Activated T-helper 1 cell treated with Interleukin-2 at 50 U/mL for 16 hours (primary cell): ENCODE measurements at regions not wholly inside any gene's neighbourhood (a gene's known extent, or its start where the extent isn't known, plus 50 kb on each side); places are given as distances from the start of the nearest gene placed in this dataset.

ENCODE experiments used
- DNase-seq: peaks from one replicate; pipeline ENCODE4 v3.0.0-alpha.2; 2020; ENCODE audit warnings: low read depth

DNA sequence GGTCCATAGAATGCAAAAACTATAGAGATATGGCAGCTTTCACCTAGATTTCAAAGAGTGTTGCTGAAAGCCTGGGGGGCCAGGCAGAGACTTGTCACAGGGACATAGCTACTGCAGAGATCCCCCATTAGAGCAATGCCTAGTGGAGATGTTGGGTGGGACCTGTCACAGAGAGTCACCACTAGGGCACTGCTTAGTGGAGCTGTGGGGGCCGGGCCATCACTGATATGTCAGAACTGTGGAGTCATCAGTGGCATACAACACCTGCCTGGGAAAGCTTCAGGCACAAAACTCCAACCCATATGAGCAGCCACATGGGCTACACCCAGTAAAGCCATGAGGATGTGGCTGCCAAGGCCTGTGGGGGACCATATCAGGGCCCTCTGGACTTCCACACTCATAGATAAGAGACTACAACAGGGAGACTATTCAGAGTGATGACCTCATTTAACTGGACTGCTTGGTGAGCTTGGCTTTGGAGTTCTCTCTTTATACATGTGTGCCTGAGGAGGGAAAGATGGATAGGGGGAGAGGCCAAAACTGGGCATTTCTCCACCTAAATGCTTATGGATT lies 176.3 kb downstream of the ZNF621 start:
- no peak for DNase-seq

DNA sequence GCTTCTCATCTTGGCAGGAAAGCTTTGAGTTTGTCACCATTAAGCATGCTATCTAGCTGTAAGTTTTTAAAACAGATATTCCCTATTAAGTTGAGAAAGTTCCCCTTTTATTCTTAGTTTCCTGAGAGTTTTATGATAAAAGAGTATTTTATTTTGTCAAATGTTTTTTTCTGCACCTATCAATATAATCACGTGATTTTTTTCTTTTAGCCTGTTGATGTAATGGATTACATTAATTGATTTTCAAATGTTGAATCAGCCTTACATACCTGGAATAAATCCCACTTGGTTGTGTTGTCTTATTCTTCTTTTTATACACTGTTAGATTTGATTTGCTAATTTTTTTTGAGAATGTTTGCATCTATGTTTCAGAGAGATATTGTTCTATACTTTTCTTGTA lies 179.5 kb downstream of the ZNF621 start:
- no peak for DNase-seq

- no peak for DNase-seq
These were observed 180.9 kb downstream of the ZNF621 start for GRCh38 chr3:40705663-40706062.

DNA sequence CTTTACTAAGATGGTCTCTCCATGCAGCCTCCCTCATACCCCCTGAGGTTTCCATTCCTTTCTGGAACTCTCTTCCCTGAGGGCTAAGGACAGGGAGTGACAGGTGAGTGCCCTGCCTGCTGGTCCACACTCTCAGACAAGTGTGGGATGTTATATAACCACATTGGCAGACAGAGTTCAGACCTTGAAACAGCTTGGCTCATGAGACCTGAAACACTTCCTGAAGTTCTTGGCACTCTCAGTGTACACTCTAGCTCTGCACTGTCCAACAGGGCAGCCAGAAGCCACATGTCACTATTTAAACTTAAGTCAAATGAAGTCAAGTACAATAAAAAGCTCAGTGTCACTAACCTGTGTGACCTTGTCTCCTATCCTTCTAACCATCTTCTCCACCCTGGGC lies 188.5 kb downstream of the ZNF621 start:
- DNase-seq, result no peak

DNA sequence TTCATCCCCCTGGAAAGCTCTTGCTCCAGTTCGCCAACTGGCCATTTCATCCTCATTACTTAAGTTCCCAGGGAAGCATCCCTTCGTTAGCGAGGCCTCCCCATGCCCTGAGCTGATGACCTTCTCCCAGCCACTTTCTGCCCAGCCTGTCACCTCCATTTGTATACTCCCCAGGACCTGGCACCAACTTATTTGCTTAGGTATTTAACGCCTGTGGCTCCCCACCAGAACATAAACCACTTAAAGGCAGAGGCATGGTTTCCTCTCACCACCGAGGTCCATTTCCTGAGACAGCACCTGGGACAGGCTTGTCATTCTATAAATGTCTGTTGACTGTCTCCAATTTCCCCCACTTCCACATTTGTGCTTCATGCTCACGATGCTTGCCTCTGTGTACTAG lies 189.0 kb downstream of the ZNF621 start:
- no peak for DNase-seq

DNA sequence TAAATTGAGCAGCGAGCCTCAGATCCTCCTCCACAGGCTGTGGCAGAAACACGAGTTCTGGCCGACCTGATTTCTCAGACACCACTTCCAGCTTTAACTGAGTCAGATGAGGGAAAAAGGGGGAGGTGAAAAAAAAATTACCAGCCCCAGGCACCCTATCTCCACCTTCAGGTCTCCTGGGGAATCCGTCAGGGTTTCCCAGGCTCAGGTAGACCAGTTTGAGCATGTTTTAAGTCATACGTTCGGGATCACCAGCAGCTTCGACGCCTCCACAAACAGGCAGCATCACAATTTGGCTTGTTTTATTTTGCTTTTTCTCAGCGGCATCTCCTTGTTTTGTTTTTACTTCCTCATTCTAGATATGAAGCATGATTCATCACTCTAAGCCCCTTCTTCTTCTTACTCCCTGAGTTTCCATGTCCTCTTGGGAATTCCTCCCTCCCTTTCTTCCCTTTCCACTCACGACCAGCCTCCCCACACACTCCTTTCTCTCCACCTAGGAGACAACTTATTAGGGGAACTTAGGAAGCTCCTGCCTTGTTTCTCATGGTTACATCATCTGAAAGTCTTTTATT lies 190.1 kb downstream of the ZNF621 start:
- DNase-seq, result no peak

DNA sequence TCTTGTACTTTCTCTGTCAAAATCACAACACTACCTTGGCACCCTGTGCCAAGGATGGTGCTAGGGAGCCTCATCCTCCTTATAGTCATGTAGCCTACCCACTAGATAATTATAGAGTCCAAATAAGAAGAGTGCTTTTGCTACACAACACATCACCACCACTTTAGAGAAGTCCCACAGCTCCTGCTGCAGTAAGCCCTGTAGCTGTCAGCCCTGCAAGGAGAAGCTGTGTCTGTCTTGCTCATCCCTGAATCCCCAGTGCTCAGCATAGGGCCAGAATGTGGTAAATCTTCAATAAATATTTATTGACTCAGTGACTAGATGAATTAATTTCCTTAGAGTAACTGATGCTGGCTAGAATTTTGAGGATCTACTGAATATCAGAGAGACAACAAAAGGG lies 190.8 kb downstream of the ZNF621 start:
- no peak for DNase-seq

- no peak for DNase-seq
These were observed 192.7 kb downstream of the ZNF621 start for GRCh38 chr3:40717471-40717870.

DNA sequence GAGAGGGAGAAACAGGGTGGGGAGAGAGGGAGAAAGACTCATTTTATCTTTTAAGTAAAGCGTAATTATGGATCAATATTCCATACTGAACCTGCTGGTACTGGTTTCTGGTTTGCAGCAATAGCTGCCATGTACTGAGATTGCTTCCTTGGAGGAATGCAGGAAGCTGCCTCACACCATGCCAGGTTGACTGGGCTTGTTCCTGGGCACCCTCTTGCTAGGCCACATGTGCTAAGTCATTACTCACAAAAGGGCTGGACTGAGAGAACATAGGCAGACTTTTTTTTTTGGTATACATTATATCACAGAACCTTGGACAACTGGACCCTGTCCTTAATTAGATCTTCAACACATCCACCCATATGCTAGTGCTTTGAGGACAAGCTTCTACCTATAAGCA lies 193.4 kb downstream of the ZNF621 start:
- DNase-seq, result no peak

DNA sequence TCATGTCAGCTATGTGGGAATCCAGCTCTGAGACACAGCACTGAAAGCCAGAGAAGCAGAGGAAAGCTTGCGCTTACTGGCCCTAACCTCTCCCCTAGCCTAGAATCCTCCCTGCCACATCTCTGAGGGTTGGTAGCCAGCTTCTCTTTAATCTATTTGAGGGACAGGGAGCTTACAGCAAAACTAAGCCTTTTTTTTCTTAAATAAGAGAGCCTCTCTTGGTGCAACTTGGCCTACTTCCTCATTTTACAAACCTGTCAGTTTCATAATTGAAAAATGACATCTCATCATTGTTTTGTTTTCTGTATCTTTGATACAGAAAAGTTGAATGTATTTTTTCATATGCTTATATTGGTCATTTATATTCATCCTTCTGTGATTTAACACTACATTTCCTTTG lies 193.9 kb downstream of the ZNF621 start:
- DNase-seq, result no peak

DNA sequence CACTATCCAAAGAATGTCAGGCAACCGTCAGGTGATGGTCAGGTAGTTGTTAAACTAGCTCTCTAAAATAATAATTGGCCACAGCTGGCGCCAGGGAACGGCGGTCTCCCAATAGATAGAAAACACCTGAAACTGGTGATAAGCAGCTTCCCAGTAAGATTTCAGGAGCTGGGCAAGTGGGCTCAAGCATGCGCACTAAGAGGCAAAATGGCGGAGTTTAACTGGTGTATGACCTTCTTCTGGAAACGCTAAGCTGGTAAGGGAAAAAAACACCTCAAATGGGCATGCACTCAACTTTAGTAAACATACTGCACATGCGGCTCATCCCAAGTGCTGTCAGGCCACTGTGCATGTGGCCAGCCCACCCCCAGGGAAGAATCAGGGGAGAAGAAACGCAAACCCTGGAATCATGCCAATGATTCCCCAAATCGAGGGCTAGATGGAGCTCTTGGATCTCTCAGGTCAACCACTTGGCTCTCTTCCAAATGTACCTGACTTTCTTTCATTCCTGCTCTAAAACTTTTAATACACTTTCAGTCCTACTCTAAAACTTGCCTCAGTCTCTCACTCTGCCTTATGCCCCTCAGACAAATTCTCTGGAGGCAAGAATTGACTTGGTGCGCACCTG lies 195.0 kb downstream of the ZNF621 start:
- no peak for DNase-seq

- no peak for DNase-seq
These were observed 195.6 kb downstream of the ZNF621 start for GRCh38 chr3:40720341-40720740.

- DNase-seq, result no peak
These were observed 196.1 kb downstream of the ZNF621 start for GRCh38 chr3:40720863-40721262.

GRCh38 chr3:40723083-40723660 lies 198.4 kb downstream of the ZNF621 start:
- DNase-seq, result no peak

GRCh38 chr3:40725031-40725430 lies 200.3 kb downstream of the ZNF621 start:
- DNase-seq, result no peak

GRCh38 chr3:40731445-40731844 lies 206.7 kb downstream of the ZNF621 start:
- no peak for DNase-seq

- DNase-seq, result no peak
These were observed 212.2 kb downstream of the ZNF621 start for GRCh38 chr3:40736943-40737342.

DNA sequence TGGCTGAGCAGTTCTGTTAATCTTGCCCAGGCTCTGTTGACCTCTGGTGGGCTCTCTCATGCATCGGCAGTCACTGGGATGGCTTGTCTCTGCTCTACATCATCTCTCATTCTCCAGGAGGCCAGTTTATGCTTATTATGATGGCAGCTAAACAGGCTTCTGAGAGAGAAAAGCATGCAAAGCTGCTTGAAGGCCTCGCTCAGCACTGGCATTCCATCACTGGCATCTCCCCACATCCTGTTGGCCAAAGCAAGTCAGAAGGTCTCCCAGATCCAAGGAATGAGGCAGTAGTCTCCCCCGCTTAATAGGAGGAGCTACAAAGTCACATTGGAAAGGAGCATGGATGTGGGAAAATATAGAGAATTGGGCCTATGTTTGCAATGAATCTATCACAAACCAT lies 212.6 kb downstream of the ZNF621 start:
- no peak for DNase-seq

- no peak for DNase-seq
These were observed 215.2 kb downstream of the ZNF621 start for GRCh38 chr3:40739971-40740370.

GRCh38 chr3:40741729-40742128 lies 217.0 kb downstream of the ZNF621 start:
- DNase-seq, result no peak

- no peak for DNase-seq
These were observed 220.8 kb downstream of the ZNF621 start for GRCh38 chr3:40745381-40746106.

DNA sequence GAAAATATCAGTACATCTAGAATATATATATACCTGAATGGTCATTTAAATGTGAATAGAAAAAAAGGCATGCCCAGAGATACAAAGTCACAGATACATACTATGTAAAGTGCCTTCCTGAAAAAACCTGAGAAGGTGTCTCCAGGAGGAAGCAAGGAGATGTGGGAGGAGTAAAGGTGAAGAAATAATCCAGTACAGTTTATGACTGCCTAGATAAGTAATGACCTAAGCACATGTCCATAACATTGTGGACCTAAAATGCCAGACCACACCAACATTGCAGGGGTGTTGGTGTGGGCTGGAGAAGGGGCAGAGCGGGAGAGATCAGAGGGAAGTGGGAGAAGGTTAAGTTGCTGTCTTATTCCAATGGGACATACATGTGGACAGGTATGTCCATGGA lies 226.9 kb downstream of the ZNF621 start:
- no peak for DNase-seq

DNA sequence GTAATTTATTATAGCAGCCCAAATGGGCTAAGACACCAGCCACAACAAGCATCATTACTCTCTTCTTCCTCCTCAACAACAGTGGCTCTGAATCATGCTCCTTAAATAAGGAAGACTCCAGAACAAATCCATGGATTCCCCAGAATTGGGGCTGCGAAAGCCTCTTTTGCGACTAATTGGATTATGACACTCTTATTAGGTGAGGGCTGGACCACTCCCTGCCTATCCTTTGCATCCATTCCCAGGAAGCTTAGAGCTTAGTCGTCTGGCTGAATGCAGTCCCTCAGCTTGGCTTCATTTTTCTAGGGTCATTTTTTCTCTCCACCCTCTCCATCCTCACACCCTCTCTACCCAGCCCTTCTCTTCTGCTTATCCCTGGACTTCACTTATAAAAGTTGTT lies 227.7 kb downstream of the ZNF621 start:
- DNase-seq, result no peak
